Astrocyte of the spinal cord (primary cell): ENCODE measurements at regions not wholly inside any gene's neighbourhood (a gene's known extent, or its start where the extent isn't known, plus 50 kb on each side); places are given as distances from the start of the nearest gene placed in this dataset.
A peak's percentile ranks its signal among the peaks of the same experiment; 100 is the strongest.
"Not testable (repeated sequence)": the region's sequence is repeated elsewhere in the genome, so short reads cannot be mapped to it uniquely, and the experiment has no call there.

Experiments used
- DNase-seq: peaks from one replicate; pipeline ENCODE4 v3.0.0; 2011; ENCODE audit warnings: low read depth, low spot score
- H3K4me3 ChIP-seq: 2 replicates; pipeline ENCODE4 v1.5.1; 2011; ENCODE audit warnings: low read depth, mild to moderate bottlenecking, low read length, moderate library complexity
- CTCF ChIP-seq: IDR thresholded peaks from 2 replicates; pipeline ENCODE4 v1.5.1; 2012; ENCODE audit warnings: low read depth, mild to moderate bottlenecking, low read length, inconsistent platforms
- in situ Hi-C: cut with HindIII; loops from 2 replicates; pipeline ENCODE4 v1.10.0; 2017; ENCODE audit warnings: low sequenced_read_pairs

DNA sequence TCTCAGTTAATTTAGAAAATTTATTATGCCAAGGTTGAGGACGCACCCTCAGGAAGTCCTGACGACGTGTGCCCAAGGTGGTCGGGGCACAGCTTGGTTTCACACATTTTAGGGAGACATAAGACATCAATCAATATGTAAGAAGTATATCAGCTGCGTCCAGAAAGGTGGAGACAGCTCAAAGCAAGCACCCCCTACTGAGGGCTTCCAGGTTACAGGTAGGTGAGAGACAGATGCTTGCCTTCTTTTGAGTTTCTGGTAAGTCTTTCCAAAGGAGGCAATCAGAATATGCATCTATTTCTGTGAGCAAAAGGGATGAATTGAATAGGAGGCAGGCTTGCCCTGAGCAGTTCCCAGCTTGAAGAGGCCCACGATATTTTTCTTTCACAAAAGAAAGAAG is 614.3 kb downstream of the XPNPEP1 start:
- no peak overlapping the region for H3K4me3 ChIP-seq
- TF ChIP-seq CTCF: no peak
- no peak for DNase-seq
- in situ Hi-C loops: no loop called here

- H3K4me3 ChIP-seq, DNase-seq, in situ Hi-C loops: not testable (repeated sequence)
Observed at GRCh38 chr10:109307102-109307501, 616.2 kb downstream of the XPNPEP1 start.

DNA sequence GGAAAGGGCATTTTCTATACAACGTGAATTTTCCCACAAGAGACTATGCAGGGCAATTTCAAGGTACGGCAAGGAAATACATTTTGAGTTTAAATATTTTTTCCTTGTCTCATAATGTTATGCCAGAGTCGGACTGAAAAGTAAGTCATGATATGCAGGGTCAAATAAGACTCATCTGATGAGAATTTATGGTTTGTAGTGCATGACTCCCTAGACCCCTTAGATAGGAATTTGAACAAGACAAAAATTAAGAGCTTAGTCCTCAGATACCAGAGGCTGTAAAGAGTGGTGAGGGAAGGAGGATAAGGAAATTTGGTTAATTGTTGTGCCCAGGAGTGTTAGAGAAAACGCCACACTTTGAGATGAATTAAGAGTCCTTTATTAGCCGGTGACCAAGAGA is 616.6 kb downstream of the XPNPEP1 start:
- TF ChIP-seq CTCF: no peak
- H3K4me3 ChIP-seq: no peak overlapping the region
- DNase-seq: no peak
- in situ Hi-C loops: no loop called here

DNA sequence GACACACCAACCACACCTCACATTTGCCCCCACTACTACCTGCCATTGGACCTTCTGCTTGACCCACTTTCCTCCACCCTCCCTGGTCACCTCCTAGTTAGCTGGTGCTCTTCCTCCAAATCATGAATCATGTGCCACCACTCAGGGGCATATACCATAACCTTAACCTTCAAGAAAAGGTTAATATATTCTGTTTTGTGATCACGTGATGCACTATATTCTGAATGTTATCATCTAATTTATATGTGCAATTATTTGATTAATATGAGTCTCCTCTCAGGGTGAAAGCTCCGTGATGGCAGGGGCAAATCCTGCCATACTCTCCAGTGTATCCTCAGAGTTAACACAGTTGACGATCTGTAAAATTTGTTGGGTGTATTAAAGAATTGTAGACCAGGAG is 635.5 kb downstream of the XPNPEP1 start:
- H3K4me3 ChIP-seq: no peak overlapping the region
- no peak for DNase-seq
- TF ChIP-seq CTCF: no peak
- in situ Hi-C loops: no loop called here

DNA sequence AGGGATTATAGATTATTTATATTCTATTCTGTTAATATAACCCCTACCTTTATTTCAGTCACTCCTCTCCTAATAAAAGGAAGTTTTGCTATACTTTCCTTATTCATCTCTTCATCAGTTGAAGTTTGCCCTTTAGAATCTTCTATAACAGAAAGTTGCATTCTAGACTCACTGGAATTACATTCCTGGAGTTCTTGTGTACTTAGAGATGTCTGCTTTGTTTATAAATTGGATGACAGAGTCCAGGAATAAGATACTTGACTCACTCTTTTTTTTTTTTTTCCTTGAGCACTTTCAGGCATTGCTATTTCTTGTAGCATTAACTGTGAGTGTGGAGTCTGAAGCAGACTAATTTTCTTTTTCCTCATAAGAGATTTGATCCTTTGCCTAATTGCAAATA is 640.8 kb downstream of the XPNPEP1 start:
- in situ Hi-C loops: no loop called here
- no peak overlapping the region for H3K4me3 ChIP-seq

DNA sequence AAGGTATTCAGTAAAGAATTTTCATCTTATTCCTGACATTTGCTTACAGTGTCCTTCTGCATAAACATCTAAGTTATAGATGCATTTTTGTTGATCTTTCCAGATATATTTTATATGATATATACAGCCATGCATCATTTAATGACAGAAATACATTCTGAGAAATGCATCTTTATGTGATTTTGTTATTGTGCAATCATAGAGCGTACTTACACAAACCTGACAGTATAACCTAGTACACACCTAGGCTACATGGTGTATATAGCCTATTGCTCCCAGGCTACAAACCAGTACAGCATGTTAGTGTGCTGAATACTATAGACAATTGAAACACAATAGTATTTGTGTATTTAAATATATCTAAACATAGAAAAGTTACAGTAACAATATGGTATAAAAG is 642.0 kb downstream of the XPNPEP1 start:
- no peak for TF ChIP-seq CTCF
- no peak for DNase-seq
- in situ Hi-C loops: no loop called here
- H3K4me3 ChIP-seq: no peak overlapping the region

More for the DNA sequence above, 640.8 kb downstream of the XPNPEP1 start:
- DNase-seq: peak; percentile 61
- no peak for TF ChIP-seq CTCF

GRCh38 chr10:109280837-109281236 is 642.5 kb downstream of the XPNPEP1 start:
- TF ChIP-seq CTCF: no peak
- in situ Hi-C loops: no loop called here
- no peak for DNase-seq
- no peak overlapping the region for H3K4me3 ChIP-seq
